K562 (cell line): ENCODE measurements at regions not wholly inside any gene's neighbourhood (a gene's known extent, or its start where the extent isn't known, plus 50 kb on each side); places are given as distances from the start of the nearest gene placed in this dataset.

Experiments used
- ATAC-seq: fragments of 200-7000 bp; cut with Tn5 transposase; 3 replicates; pipeline ENCODE4 v1.9.1; 2020; ENCODE audit warnings: moderate library complexity
- BruUV-seq: library from RNA; stranded (reverse); fragments of 400-500 nt; replicated peaks from 2 replicates; lab custom pipeline; 2021; lab: Mats Ljungman, UMichigan
- CTCF ChIA-PET: fragments of 300-600 bp; formaldehyde crosslinking; extraction: SDS; loops from one replicate; lab custom pipeline; 2021; ENCODE audit warnings: low intra/inter-chr PET ratio; lab: Yijun Ruan, JAX
- POLR2A ChIA-PET: fragments of 300-600, 350-650 bp; sonication (Branson Sonifier 250); formaldehyde crosslinking; extraction: SDS; loops from one replicate; lab custom pipeline; 2021; ENCODE audit warnings: antibody characterized with exemption, inconsistent platforms; lab: Yijun Ruan, JAX
- DNase-seq, 4 experiments: peaks; one replicate each; pipeline versions ENCODE4 v3.0.0 to v3.0.0-alpha.2; 2011 to 2018; ENCODE audit warnings: low spot score in 3 of 4, mixed read lengths in 3 of 4; ENCODE audit errors: extremely low read depth in 1 of 4
- FAIRE-seq: peaks from 2 replicates; lab custom pipeline; 2011; peaks lifted over from hg19 to GRCh38; lab: Jason Lieb, UNC
- H2AFZ ChIP-seq: 2 replicates; pipeline ENCODE4 v1.6.0; 2011; ENCODE audit warnings: low read depth, low read length, control low read depth, inconsistent platforms
- H3K27ac ChIP-seq: fragments of 200-600 bp; 3 replicates; pipeline ENCODE4 v1.8.0; 2011; ENCODE audit warnings: low read depth, mild to moderate bottlenecking, control low read depth, inconsistent platforms, low read length, moderate library complexity, mixed read lengths; ENCODE audit errors: extremely low read depth
- H3K27me3 ChIP-seq, 2 experiments: fragments of 300-600 bp in 1 of 2; 2 replicates in 1 of 2; 3 replicates in 1 of 2; pipeline versions ENCODE4 v1.6.0 to v1.8.0; 2011; ENCODE audit warnings: inconsistent platforms in 2 of 2, low read length in 2 of 2, mild to moderate bottlenecking in 1 of 2, mixed read lengths in 1 of 2, moderate library complexity in 1 of 2; ENCODE audit not compliant: control insufficient read depth in 2 of 2, insufficient read depth in 2 of 2
- H3K36me3 ChIP-seq: fragments of 300-600 bp; 3 replicates; pipeline ENCODE4 v1.8.0; 2011; ENCODE audit warnings: mild to moderate bottlenecking, low read length, inconsistent platforms; ENCODE audit not compliant: control insufficient read depth, insufficient read depth
- H3K4me1 ChIP-seq, 2 experiments: fragments of 200-600 bp in 1 of 2; replicated peaks in 1 of 2; 2 replicates in 1 of 2; 3 replicates in 1 of 2; pipeline versions ENCODE4 v1.5.1 to v1.8.0; 2011; ENCODE audit warnings: inconsistent platforms in 2 of 2, low read length in 2 of 2, mild to moderate bottlenecking in 1 of 2, mixed read lengths in 1 of 2, moderate library complexity in 1 of 2; ENCODE audit not compliant: control insufficient read depth in 2 of 2, insufficient read depth in 2 of 2
- H3K4me2 ChIP-seq: 2 replicates; pipeline ENCODE4 v1.6.1; 2011; ENCODE audit warnings: low read length, control low read depth, inconsistent platforms, mixed read lengths; ENCODE audit not compliant: insufficient read depth
- H3K4me3 ChIP-seq: fragments of 200-600 bp; sonication (generic), shearing (Covaris generic); 2 replicates; pipeline ENCODE4 v1.5.1; 2016; ENCODE audit warnings: control low read depth, inconsistent platforms
- H3K79me2 ChIP-seq: fragments of 200-600 bp; 3 replicates; pipeline ENCODE4 v1.8.0; 2011; ENCODE audit warnings: low read length, inconsistent platforms; ENCODE audit not compliant: control insufficient read depth, insufficient read depth
- H3K9ac ChIP-seq, 2 experiments: 2 replicates each; pipeline versions ENCODE4 v1.6.0 to v1.6.1; 2011; ENCODE audit warnings: low read depth in 2 of 2, low read length in 2 of 2, control low read depth in 1 of 2, inconsistent platforms in 1 of 2, mild to moderate bottlenecking in 1 of 2, mixed read lengths in 1 of 2; ENCODE audit not compliant: insufficient read depth in 1 of 2
- H3K9me1 ChIP-seq: one replicate; pipeline ENCODE4 v1.6.0; 2011; ENCODE audit warnings: inconsistent platforms, mild to moderate bottlenecking, low read length, moderate library complexity; ENCODE audit not compliant: control insufficient read depth, insufficient read depth
- H3K9me3 ChIP-seq: replicated peaks from 2 replicates; pipeline ENCODE4 v1.5.1; 2011; ENCODE audit warnings: low read depth, low read length, inconsistent platforms; ENCODE audit not compliant: control insufficient read depth, insufficient read depth
- H4K20me1 ChIP-seq: replicated peaks from 2 replicates; pipeline ENCODE4 v1.6.1; 2011; ENCODE audit warnings: low read length, inconsistent platforms, mixed read lengths; ENCODE audit not compliant: control insufficient read depth, insufficient read depth
- ARNT ChIP-seq, 2 experiments: fragments of 450-650 bp; IDR thresholded peaks; 2 replicates each; pipeline ENCODE4 v1.6.1; 2016; ENCODE audit warnings: mild to moderate bottlenecking in 1 of 2
- BMI1 ChIP-seq: fragments of 150-350 bp; IDR thresholded peaks from 2 replicates; pipeline ENCODE4 v1.6.1; 2014; ENCODE audit warnings: low read length
- BRF1 ChIP-seq: IDR thresholded peaks from 3 replicates; pipeline ENCODE4 v1.6.1; 2011; ENCODE audit warnings: borderline replicate concordance, mild to moderate bottlenecking; ENCODE audit not compliant: insufficient read length; ENCODE audit errors: extremely low read depth
- CCAR2 ChIP-seq: fragments of 200-400 bp; formaldehyde crosslinking; IDR thresholded peaks from 2 replicates; pipeline ENCODE4 v1.6.1; 2017; ENCODE audit warnings: mild to moderate bottlenecking, low read depth, low read length
- CHCHD3 ChIP-seq: fragments of 250-450 bp; sonication (Bioruptor Pico); IDR thresholded peaks from 2 replicates; pipeline ENCODE4 v2.1.2; 2022; ENCODE audit warnings: mild to moderate bottlenecking
- FOSL1 ChIP-seq: fragments of 200-800 bp; sonication (Bioruptor generic); conservative IDR thresholded peaks from 2 replicates; pipeline ENCODE4 v1.6.1; 2016; ENCODE audit warnings: missing genetic modification characterization, missing compliant biosample characterization
- GTF2E2 ChIP-seq: fragments of 200-800 bp; sonication (Bioruptor generic); IDR thresholded peaks from 2 replicates; pipeline ENCODE4 v1.6.1; 2016; ENCODE audit warnings: missing genetic modification characterization, missing compliant biosample characterization
- HOXB6 ChIP-seq: fragments of 250-450 bp; sonication (Bioruptor Pico); IDR thresholded peaks from 2 replicates; pipeline ENCODE4 v1.5.1; 2022; ENCODE audit warnings: mild to moderate bottlenecking, borderline replicate concordance
- PHF20 ChIP-seq: fragments of 450-650 bp; IDR thresholded peaks from 2 replicates; pipeline ENCODE4 v1.6.1; 2018; ENCODE audit not compliant: partially characterized antibody
- POU5F1 ChIP-seq: fragments of 150-350 bp; IDR thresholded peaks from 2 replicates; pipeline ENCODE4 v1.6.1; 2014; ENCODE audit warnings: borderline replicate concordance, low read length, low read depth, mild to moderate bottlenecking; ENCODE audit not compliant: partially characterized antibody
- SMARCA5 ChIP-seq: fragments of 450-650 bp; IDR thresholded peaks from 2 replicates; pipeline ENCODE4 v1.6.1; 2016
- TEAD2 ChIP-seq: fragments of 450-650 bp; IDR thresholded peaks from 2 replicates; pipeline ENCODE4 v1.6.1; 2016; ENCODE audit warnings: missing genetic modification characterization, control low read depth, missing compliant biosample characterization
- YBX1 ChIP-seq: fragments of 450-650 bp; IDR thresholded peaks from 2 replicates; pipeline ENCODE4 v1.7.1; 2016; ENCODE audit warnings: mild to moderate bottlenecking
- WGBS: fragments of 100-300 bp; shearing (Covaris generic); methylation state at CpG from one replicate; pipeline ENCODE4 v1.1.6; 2016; ENCODE audit warnings: low coverage, mixed read lengths; ENCODE audit not compliant: insufficient coverage; ENCODE audit errors: missing lambda C conversion rate; 5-methylcytosine and 5-hydroxymethylcytosine counted together
- in situ Hi-C: fragments of 300-500 bp; cut with MboI; formaldehyde crosslinking; loops from 4 replicates; pipeline ENCODE4 v1.15.0; 2018; ENCODE audit warnings: inconsistent platforms, mixed read lengths
- intact Hi-C: fragments of 100-400 bp; cut with micrococcal nuclease; formaldehyde crosslinking; loops from 2 replicates; pipeline ENCODE4 v1.14.2; 2022
- TF ChIP-seq, protein P1 (sequence below): fragments of 250-450 bp; sonication (Bioruptor Pico); IDR thresholded peaks from 2 replicates; pipeline ENCODE4 v1.8.0; 2022; ENCODE audit warnings: moderate library complexity, mild to moderate bottlenecking, inconsistent platforms
- TF ChIP-seq, protein P2 (sequence below): sonication (generic); formaldehyde crosslinking; IDR thresholded peaks from 2 replicates; pipeline ENCODE4 v1.8.0; 2022; ENCODE audit warnings: mild to moderate bottlenecking, missing genetic modification reagents
- TF ChIP-seq, protein P3 (sequence below): fragments of 250-450 bp; sonication (Bioruptor Pico); IDR thresholded peaks from 2 replicates; pipeline ENCODE4 v1.4.0; 2020; ENCODE audit warnings: mild to moderate bottlenecking
- TF ChIP-seq, protein P4 (sequence below), 2 experiments: IDR thresholded peaks; 2 replicates each; pipeline ENCODE4 v1.6.1; 2011; ENCODE audit warnings: borderline replicate concordance in 1 of 2, control low read depth in 1 of 2, low read depth in 1 of 2, low read length in 1 of 2, mild to moderate bottlenecking in 1 of 2, mixed read lengths in 1 of 2, moderate library complexity in 1 of 2; ENCODE audit not compliant: insufficient read depth in 1 of 2, insufficient read length in 1 of 2, poor library complexity in 1 of 2, severe bottlenecking in 1 of 2; ENCODE audit errors: extremely low read depth in 1 of 2
- TF ChIP-seq, protein P5 (sequence below): fragments of 250-450 bp; sonication (Bioruptor Pico); IDR thresholded peaks from 2 replicates; pipeline ENCODE4 v1.8.0; 2022; ENCODE audit warnings: moderate library complexity, mild to moderate bottlenecking, inconsistent platforms

DNA sequence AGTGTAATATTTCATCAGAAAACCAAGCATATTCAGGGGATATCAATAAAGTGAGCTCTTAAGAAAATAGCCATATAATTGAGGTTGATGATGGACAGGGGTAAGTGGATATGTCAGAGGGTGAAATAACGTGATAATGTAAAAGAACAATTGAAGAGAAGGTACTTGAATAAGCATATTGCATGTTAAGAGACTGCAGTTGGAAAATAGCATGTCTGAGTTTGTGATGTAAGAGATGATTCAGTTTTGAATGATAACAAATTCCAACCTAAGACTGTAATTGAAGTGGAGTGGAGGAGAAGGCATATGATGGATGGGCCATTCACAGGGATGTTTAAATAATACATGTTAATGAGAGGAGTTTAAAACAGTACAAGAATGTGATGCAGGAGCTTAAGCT is 1633.5 kb downstream of the SLITRK1 start (continued):
- TF ChIP-seq, protein P1, sequence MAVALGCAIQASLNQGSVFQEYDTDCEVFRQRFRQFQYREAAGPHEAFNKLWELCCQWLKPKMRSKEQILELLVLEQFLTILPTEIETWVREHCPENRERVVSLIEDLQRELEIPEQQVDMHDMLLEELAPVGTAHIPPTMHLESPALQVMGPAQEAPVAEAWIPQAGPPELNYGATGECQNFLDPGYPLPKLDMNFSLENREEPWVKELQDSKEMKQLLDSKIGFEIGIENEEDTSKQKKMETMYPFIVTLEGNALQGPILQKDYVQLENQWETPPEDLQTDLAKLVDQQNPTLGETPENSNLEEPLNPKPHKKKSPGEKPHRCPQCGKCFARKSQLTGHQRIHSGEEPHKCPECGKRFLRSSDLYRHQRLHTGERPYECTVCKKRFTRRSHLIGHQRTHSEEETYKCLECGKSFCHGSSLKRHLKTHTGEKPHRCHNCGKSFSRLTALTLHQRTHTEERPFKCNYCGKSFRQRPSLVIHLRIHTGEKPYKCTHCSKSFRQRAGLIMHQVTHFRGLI (CRISPR knock-in tag) = no peak

DNA sequence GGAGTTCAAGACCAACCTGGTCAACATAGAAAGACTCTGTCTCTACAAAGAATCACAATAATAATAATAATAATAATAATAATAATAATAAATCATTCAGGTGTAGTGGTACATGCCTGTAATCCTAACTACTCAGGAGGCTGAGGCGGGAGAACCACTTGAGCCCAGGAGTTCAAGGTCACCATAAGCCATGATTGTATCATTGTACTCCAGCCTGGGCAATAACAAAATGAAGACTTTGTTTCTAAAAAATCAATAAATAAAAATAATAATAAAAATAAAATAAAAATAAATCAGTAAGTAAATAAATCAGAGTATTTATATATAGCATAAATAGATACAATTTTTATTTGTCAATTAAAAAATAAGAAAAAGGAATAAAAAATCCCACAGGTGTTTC is 1636.4 kb downstream of the SLITRK1 start:
- in situ Hi-C loops = no loop called here
- Histone ChIP-seq H3K9me3 (no peaks in the 10 kb centered on the region), H3K79me2 (no peaks in the 10 kb centered on the region), H2AFZ (no peak overlapping the region), H3K4me2 (no peak overlapping the region), H3K9me1 (no peaks in the 10 kb centered on the region), H3K4me1 (no peaks in the 10 kb centered on the region), H3K9ac (no peak overlapping the region), H3K27ac (no peak overlapping the region), H3K36me3 (no peaks in the 10 kb centered on the region), H3K27me3 (no peaks in the 10 kb centered on the region), H4K20me1 (no peaks in the 10 kb centered on the region), H3K4me3 (no peak overlapping the region)
- CTCF ChIA-PET = no interaction called here
- WGBS = 0% methylated on average over 1 of the region's 1 CpG
- no TSS peak for BruUV-seq
- intact Hi-C loops = no loop called here
- no peak for ATAC-seq
- DNase-seq = no peak
- no peak for FAIRE-seq
- POLR2A ChIA-PET = no interaction called here
- TF ChIP-seq, protein P2, sequence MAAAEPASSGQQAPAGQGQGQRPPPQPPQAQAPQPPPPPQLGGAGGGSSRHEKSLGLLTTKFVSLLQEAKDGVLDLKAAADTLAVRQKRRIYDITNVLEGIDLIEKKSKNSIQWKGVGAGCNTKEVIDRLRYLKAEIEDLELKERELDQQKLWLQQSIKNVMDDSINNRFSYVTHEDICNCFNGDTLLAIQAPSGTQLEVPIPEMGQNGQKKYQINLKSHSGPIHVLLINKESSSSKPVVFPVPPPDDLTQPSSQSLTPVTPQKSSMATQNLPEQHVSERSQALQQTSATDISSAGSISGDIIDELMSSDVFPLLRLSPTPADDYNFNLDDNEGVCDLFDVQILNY (CRISPR knock-in tag) = no peak
- TF ChIP-seq, protein P3, sequence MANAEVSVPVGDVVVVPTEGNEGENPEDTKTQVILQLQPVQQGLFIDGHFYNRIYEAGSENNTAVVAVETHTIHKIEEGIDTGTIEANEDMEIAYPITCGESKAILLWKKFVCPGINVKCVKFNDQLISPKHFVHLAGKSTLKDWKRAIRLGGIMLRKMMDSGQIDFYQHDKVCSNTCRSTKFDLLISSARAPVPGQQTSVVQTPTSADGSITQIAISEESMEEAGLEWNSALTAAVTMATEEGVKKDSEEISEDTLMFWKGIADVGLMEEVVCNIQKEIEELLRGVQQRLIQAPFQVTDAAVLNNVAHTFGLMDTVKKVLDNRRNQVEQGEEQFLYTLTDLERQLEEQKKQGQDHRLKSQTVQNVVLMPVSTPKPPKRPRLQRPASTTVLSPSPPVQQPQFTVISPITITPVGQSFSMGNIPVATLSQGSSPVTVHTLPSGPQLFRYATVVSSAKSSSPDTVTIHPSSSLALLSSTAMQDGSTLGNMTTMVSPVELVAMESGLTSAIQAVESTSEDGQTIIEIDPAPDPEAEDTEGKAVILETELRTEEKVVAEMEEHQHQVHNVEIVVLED = no peak
- TF ChIP-seq POU5F1 = no peak
- TF ChIP-seq FOSL1 (tag) = no peak
- TF ChIP-seq CHCHD3 (CRISPR knock-in tag) = no peak
- TF ChIP-seq, protein P4, sequence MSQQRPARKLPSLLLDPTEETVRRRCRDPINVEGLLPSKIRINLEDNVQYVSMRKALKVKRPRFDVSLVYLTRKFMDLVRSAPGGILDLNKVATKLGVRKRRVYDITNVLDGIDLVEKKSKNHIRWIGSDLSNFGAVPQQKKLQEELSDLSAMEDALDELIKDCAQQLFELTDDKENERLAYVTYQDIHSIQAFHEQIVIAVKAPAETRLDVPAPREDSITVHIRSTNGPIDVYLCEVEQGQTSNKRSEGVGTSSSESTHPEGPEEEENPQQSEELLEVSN (IDR thresholded peaks at IDR 0.05; ENCODE audit: borderline replicate concordance in 1 of 2, extremely low read depth in 1 of 2, insufficient read depth in 1 of 2, insufficient read length in 1 of 2, low read depth in 1 of 2, low read length in 1 of 2, poor library complexity in 1 of 2, severe bottlenecking in 1 of 2) = no peak
- no peak for TF ChIP-seq ARNT (IDR thresholded peaks at IDR 0.05)
- TF ChIP-seq HOXB6 (CRISPR knock-in tag) = no peak
- no peak for TF ChIP-seq YBX1
- TF ChIP-seq PHF20 = no peak
- no peak for TF ChIP-seq TEAD2 (tag)
- TF ChIP-seq GTF2E2 = no peak
- TF ChIP-seq BRF1 = no peak
- no peak for TF ChIP-seq BMI1
- TF ChIP-seq SMARCA5 = no peak
- TF ChIP-seq, protein P5, sequence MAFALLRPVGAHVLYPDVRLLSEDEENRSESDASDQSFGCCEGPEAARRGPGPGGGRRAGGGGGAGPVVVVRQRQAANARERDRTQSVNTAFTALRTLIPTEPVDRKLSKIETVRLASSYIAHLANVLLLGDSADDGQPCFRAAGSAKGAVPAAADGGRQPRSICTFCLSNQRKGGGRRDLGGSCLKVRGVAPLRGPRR (CRISPR knock-in tag) = no peak
- no peak for TF ChIP-seq CCAR2
